GM18909 (cell line): ENCODE measurements at regions not wholly inside any gene's neighbourhood (a gene's known extent, or its start where the extent isn't known, plus 50 kb on each side); places are given as distances from the start of the nearest gene placed in this dataset.
"Not testable (repeated sequence)": the region's sequence is repeated elsewhere in the genome, so short reads cannot be mapped to it uniquely, and the experiment has no call there.

Source experiments
- ATAC-seq: cut with Tn5 transposase; IDR thresholded peaks from one replicate; pipeline ENCODE4 v1.9.1; 2021; ENCODE audit warnings: mild to moderate bottlenecking; ENCODE audit not compliant: unreplicated experiment, poor library complexity

GRCh38 chr21:38039369-38039768, 123.1 kb upstream of the KCNJ6 start:
- no peak for ATAC-seq

- ATAC-seq, result no peak
These were observed 123.6 kb upstream of the KCNJ6 start for GRCh38 chr21:38039841-38040240.

GRCh38 chr21:38041493-38041892, 125.2 kb upstream of the KCNJ6 start:
- ATAC-seq, result no peak

DNA sequence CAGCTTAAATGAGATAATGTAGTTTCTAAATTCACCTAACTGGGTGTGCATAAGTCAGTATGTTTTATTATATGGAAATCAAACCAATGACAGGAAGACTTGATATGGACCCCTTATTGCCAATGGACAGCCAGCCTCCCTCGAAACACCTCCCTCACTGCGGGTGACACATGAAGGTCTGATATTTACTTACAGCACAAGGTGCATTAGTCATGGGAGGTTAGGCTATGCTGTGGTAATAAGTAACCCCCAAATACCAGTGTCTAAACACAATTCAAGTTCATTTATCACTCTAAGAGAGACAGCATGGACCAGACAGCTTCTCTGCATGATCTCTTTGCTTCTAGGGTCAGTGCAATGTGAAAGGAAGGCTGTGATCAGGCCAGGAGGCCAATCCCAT, 126.0 kb upstream of the KCNJ6 start:
- ATAC-seq, result no peak

DNA sequence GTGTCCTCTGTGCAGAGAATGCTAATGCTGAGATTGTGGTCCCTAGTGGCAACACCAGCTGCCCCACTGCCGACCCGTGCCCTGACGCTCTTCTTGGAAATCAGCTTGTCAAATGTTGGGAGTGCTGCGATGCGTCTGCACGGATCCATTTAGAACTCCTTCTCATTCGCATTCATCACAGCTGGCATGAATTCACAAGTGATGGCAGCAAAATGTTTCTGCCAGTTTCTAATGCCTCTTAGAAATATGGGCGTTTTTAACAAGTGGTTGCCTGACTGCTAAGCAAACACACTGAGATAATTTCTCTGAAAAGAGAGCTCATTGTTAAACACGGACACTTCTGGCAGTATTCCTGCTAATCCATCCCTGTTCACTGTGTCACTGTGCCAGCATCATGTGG, 131.9 kb upstream of the KCNJ6 start:
- no peak for ATAC-seq

DNA sequence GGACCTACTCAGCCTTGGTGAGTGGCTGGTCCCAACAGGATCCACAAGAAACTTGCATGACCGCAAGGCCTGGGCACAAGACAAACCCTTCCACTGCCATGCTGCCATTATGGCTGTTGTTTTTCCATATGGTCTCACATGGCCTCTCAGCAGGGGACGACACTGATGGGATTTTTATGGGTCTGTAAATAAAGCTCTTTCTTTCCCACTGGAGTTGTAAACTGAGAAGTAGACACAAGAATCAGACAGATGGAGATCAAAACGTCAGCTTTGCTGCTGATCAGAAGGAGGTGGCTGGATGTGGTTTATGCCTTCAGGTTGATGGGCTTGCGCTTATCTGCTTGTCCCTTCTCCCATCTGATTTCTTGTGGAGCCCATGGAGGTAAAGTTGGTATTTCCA, 138.1 kb upstream of the KCNJ6 start:
- ATAC-seq, result no peak

DNA sequence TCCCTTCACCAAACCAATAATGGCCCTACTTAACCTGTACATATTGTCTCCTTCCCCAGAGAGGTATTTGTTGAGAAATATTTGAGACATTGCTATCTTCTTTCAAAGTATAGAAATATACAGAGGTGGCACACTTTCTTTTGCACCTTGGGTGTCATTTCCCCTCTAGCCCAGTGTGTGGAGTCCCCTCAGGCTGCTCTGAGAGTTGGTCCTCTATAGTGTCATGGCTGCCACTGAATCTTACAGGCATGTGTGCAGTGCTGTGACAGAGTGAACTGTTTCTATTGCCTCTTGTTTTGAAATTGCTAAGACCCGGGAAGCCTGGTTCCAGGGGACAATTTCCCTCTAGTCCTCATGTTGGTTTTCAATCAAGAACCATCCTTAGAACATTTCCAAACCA, 140.2 kb upstream of the KCNJ6 start:
- ATAC-seq, result no peak

DNA sequence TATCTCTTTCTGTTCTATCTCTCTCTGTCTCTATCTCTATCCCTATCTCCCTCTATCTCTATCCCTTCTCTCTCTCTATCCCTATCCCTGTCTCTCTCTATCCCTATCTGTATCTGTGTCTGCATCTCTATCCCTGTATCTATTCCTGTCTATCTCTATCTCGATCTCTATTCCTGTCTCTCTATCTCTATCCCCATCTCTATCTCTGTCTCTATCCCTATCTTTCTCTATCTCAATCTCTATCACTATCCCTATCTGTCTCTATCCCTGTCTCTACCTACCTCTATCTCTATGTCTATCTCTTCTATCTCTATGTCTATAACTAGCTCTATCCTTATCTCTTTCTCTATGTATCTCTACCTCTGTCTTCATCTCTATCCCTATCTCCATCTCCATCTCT, 141.4 kb upstream of the KCNJ6 start:
- no peak for ATAC-seq

GRCh38 chr21:38060533-38060932, 144.3 kb upstream of the KCNJ6 start:
- ATAC-seq, result no peak

GRCh38 chr21:38067086-38067739, 151.0 kb upstream of the KCNJ6 start:
- no peak for ATAC-seq

- no peak for ATAC-seq
These were observed 156.2 kb upstream of the KCNJ6 start for GRCh38 chr21:38072489-38072888.

- no peak for ATAC-seq
These were observed 159.8 kb upstream of the KCNJ6 start for GRCh38 chr21:38075833-38076587.

GRCh38 chr21:38077569-38077968, 161.3 kb upstream of the KCNJ6 start:
- no peak for ATAC-seq

- ATAC-seq, result no peak
These were observed 164.6 kb upstream of the KCNJ6 start for GRCh38 chr21:38080888-38081287.

DNA sequence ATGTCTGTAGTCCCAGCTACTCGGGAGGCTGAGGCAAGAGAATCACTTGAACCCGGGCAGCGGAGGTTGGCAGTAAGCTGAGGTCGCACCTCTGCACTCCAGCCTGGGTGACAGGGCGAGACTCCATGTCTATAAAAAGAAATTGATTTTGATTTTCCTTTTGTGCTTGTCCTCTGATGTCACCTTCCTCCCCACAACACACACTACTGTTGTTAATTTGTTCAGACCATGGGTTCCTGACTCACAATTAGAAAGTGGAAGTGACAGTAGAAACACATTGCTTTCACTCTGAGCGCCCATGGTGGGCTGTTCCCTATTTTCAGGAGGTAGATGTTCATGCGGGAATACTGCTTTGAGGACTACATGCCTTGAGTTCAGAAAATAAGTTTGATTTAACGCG, 165.5 kb upstream of the KCNJ6 start:
- no peak for ATAC-seq

DNA sequence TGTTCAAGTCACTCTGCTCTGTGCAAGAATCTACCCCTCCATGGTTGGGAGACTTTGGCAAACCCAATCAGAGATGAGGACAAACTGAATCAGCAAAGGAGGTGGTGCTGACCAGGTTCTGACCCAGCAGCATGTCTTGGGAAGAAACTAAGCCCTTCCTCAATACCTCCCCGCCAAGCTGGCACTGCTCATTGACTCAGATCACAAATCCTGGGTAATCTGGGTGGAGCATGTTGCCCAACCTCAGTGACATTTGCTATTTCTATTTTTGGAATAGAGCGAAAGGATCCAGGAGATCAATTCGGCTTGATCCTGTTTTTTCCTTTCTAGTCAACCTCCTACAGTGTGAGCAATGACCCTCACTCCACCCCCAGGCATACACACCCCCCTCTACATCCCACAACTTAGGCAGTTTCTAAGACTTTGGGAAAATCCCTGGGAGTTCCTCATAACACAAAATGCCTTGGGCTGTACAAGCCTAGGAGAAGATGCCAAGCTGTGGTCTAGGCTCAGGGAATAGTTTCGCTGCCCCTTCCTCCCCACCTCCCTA, 166.8 kb upstream of the KCNJ6 start:
- ATAC-seq, result no peak

DNA sequence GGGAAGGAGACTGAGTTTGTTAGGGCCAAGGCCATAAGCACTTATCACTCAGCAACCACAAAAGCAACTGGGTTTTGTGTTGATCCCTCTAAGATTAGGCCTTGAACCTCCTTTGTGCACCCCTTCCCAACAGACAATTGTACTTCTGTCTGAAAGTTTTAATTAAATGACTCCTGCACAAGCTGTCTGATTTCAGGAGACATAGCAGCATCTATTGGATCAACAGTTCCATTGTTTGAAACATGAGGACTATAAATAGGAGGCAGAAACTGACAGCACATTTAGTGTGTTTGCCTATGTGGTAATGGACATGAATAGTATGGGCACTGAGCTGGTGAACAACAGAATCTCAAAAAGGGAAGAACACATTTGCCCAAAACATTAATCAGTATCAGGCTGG, 167.3 kb upstream of the KCNJ6 start:
- ATAC-seq, result no peak

DNA sequence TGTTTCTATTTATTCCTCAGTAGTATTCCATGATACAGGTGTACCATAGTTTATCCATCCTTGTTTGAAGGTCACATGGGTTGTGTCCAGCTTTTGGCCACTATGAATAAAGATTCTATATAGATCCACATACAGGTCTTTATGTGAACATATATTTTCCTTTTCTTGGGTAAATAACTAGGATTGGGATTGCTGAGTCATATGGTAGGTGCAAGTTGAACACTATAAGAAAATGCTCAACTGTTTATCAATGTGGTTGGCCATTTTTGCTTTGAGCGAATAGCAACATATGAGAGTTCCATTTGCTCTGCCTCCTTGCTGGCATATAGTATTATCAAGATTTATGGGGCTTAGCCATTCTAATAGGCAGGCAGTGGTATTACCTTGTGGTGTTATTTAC, 170.2 kb upstream of the KCNJ15 start:
- ATAC-seq, result no peak

GRCh38 chr21:38088916-38089762, 167.7 kb upstream of the KCNJ15 start:
- no peak for ATAC-seq

- ATAC-seq, result no peak
These were observed 167.1 kb upstream of the KCNJ15 start for GRCh38 chr21:38089763-38090046.

GRCh38 chr21:38091061-38091460, 165.7 kb upstream of the KCNJ15 start:
- ATAC-seq, result not testable (repeated sequence)
